ENCODE measurements at regions not wholly inside any gene's neighbourhood (a gene's known extent, or its start where the extent isn't known, plus 50 kb on each side); places are given as distances from the start of the nearest gene placed in this dataset.
"Not testable (repeated sequence)": the region's sequence is repeated elsewhere in the genome, so short reads cannot be mapped to it uniquely, and the experiment has no call there.

DNA sequence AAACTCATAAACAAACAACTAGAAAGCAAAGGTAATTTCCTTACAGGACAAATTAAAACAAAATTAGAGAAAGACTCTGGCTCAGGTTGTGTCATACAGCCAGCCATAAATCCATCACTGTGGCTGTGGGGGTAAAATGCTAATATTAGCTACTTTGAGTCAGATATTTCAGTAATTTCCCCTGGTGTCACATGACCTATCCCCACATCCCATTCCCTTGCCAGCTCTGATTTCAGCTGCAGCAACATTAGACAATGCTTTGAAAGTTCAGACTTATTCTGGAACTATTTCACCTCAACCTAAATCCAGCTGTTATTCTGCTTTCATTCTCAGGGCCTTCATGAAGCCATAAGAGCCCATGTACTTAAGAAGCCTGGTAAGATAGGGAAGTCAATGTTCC is 55.3 kb downstream of the RPL10L start:
- peaks cover 0 to 6% of the 10 kb centered on the region in 2 donors for H3K4me1 Mint-ChIP-seq
- H3K36me3 Mint-ChIP-seq: no peaks in the 10 kb centered on the region
- peaks cover 5 to 42% (median 27%) of the 10 kb centered on the region in 6 donors for H3K9me3 Mint-ChIP-seq
- no peaks in the 10 kb centered on the region for H3K27me3 Mint-ChIP-seq (ENCODE audit: low read depth in 3 of 3)
- H3K4me3 Mint-ChIP-seq: no peak overlapping the region
- H3K27ac Mint-ChIP-seq: no peak overlapping the region
- DNase-seq: no peak

DNA sequence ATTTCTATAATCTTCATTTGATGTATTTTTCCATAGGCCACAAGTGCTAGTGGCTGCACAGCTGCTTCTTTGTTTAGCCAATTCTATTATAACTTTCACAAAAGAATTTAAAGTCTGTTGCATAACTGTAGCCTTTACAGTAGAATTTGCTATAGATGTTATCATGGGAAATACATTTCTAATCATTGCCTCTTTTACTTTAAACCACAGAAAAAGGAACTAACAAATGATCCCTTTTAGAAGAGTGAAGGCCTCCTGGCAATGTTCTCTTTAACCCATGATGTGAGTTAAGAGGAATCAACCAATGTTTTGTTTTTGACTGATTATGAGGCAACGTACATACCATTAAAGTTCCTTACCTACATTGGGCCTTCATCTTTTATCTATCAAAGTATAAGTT is 68.8 kb downstream of the RPL10L start:
- no peak overlapping the region for H3K27ac Mint-ChIP-seq
- DNase-seq: no peak
- H3K4me3 Mint-ChIP-seq: no peak overlapping the region
- no peaks in the 10 kb centered on the region for H3K36me3 Mint-ChIP-seq
- H3K9me3 Mint-ChIP-seq: peaks cover 7 to 27% (median 16%) of the 10 kb centered on the region in 6 donors
- no peaks in the 10 kb centered on the region for H3K4me1 Mint-ChIP-seq
- H3K27me3 Mint-ChIP-seq (ENCODE audit: low read depth in 3 of 3): no peaks in the 10 kb centered on the region

DNA sequence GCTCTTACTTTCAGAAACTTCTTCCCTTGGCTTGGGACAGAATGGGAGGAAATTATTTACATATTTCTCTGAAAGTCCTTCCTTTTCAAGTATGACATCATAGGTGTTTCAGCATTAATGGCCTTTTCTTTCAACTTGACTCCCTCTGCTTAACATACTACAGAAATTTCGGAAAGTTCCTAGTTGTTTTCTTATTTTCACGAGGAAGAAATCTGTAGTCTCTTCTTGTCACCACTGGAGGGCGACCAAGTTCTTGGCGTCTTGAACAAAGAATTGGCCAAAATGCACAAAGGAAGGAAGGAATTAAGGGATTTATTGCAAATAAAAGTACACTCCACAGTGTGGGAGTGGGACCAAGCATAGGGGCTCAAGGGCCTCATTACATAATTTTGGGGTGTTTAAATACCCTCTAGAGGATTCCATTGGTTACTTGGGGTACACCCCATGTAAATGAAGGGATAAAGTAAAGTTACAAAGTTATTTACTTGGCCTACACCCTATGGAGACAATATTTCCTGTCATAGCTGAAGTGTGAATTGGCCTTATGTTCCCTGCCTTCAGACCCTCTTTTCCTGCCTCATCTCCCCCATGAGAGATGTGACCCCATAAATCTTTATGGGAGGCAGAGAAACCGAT is 70.4 kb downstream of the RPL10L start:
- Mint-ChIP-seq H3K36me3 (no peaks in the 10 kb centered on the region), H3K4me1 (no peaks in the 10 kb centered on the region), H3K9me3 (peaks cover 4 to 22% (median 13%) of the 10 kb centered on the region in 6 donors), H3K27ac (no peak overlapping the region), H3K27me3 (ENCODE audit: low read depth in 3 of 3) (no peaks in the 10 kb centered on the region), H3K4me3 (no peak overlapping the region)
- no peak for DNase-seq

DNA sequence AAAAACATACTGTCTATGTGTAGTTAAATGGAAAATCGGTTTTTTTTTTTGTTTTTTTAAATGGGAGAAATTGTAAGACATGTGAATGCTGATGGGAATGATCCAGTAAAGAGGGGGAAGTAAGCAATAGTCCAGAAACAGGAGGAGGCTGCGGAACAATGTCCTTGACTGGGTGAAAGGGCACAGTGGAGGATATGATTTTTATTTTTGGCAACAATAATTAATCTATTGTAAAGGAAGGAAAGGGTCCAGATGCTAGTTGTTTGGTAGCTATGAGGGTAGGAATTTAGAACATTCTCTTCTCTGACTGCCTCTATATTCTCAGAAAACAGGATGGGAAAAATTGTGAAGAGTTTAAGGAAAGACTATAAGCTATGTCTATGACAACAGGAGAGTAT is 76.6 kb downstream of the RPL10L start:
- Mint-ChIP-seq H3K4me1 (no peaks in the 10 kb centered on the region), H3K9me3 (peaks cover 6 to 53% (median 18%) of the 10 kb centered on the region in 6 donors), H3K36me3 (peaks cover 0 to 3% (median 0%) of the 10 kb centered on the region in 3 donors), H3K4me3 (no peak overlapping the region), H3K27me3 (ENCODE audit: low read depth in 3 of 3) (peaks cover 0 to 4% (median 0%) of the 10 kb centered on the region in 3 donors), H3K27ac (no peak overlapping the region)
- DNase-seq: no peak

DNA sequence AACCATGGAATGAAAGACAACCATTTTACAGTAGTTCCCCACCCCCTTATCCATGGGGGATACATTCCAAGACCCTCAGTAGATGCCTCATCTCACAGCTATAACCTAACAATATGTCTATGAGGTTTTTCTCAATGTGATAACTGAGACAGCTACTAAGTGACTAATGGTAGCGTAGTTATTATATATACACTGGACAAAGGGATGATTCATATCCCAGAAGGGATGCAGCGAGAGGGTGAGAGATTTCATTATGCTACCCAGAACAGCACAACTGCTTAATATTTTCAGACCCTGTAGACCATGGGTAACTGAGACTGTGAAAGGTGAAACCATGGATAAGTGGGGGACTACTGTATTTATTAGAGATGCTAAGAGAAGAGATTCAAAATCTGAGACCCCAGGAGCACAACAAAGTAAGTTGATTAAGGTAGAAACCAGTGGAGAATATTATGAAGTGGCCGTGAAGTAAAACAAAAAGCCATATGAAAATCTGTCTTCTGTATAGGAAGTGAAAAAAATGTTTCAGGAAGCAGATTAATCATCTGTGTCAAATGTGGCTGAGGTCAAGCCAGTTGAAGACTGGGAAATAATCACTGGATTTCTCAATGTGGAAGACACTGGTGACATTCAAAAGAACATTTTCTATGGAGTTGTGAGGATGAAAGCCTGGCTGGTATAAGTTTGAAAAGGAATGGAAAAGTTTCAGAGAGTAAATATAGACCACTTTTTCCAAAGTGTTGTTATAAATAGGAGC is 77.2 kb downstream of the RPL10L start:
- Mint-ChIP-seq H3K9me3 (peaks cover 4 to 53% (median 23%) of the 10 kb centered on the region in 6 donors), H3K36me3 (peaks cover 0 to 3% (median 3%) of the 10 kb centered on the region in 3 donors), H3K27ac (no peak overlapping the region), H3K4me1 (no peaks in the 10 kb centered on the region), H3K27me3 (ENCODE audit: low read depth in 3 of 3) (peaks cover 0 to 4% (median 0%) of the 10 kb centered on the region in 3 donors), H3K4me3 (no peak overlapping the region)
- no peak for DNase-seq

DNA sequence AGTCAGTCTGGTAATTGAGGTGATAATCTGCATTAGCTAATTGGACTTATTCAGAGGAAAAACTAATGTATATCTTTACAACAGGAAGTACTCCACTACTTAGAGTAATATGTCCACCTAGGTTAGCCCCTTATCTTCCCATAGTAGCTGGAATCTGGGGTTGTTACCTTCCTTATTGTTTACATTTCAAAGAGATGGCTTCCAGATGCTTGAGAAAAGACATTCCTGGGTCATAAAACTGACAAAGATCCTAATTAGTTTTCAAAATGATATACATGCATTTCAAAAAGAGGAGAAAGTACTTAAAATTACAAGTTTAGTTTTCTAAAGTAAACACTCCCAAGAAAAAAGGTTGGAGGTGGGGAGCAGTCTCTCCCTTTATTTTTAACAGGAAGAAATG is 78.1 kb downstream of the RPL10L start:
- H3K4me3 Mint-ChIP-seq: no peak overlapping the region
- H3K27me3 Mint-ChIP-seq (ENCODE audit: low read depth in 3 of 3): peaks cover 0 to 4% (median 0%) of the 10 kb centered on the region in 3 donors
- peaks cover 2 to 58% (median 22%) of the 10 kb centered on the region in 6 donors for H3K9me3 Mint-ChIP-seq
- H3K27ac Mint-ChIP-seq: no peak overlapping the region
- no peak for DNase-seq
- H3K36me3 Mint-ChIP-seq: peaks cover 0 to 4% (median 3%) of the 10 kb centered on the region in 3 donors
- H3K4me1 Mint-ChIP-seq: no peaks in the 10 kb centered on the region

DNA sequence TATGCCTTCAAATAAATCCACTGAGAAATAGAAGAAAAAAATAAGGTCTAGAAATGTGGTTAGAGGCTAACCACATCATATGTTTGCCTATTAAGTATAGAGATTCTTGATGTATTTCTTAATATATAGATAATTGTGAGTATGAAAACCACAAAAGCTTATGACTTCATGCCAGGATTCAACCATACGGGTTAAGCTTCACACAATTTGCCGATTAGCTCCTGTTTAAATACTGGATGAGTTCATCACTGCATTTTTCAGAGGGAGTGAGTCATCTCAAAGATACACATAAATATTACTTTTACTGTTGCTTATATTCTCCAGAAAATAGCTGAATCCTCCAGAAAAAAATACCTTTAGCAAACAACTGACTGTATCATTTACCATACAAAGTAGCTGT is 79.6 kb downstream of the RPL10L start:
- Mint-ChIP-seq H3K4me1 (no peaks in the 10 kb centered on the region), H3K27me3 (ENCODE audit: low read depth in 3 of 3) (peaks cover 0 to 4% (median 0%) of the 10 kb centered on the region in 3 donors), H3K4me3 (no peak overlapping the region), H3K9me3 (peaks cover 8 to 66% (median 24%) of the 10 kb centered on the region in 6 donors), H3K27ac (no peak overlapping the region), H3K36me3 (peaks cover 0 to 4% (median 3%) of the 10 kb centered on the region in 3 donors)
- no peak for DNase-seq

DNA sequence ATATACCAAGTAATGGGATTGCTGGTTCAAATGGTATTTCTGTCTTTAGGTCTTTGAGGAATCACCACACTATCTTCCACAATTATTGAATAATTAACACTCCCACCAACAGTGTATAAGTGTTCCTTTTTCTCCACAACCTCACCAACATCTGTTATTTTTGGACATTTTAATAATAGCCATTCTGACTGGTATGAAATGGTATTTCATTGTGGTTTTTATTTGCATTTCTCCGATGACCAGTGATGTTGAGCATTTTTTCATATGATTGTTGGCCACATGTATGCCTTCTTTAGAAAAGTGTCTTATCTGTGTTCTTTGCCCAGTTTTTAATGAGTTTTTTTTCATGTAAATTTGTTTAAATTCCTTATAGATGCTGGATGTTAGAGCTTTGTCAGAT is 83.4 kb downstream of the RPL10L start:
- H3K27me3 Mint-ChIP-seq (ENCODE audit: low read depth in 3 of 3); DNase-seq; H3K27ac Mint-ChIP-seq; H3K36me3 Mint-ChIP-seq; H3K4me1 Mint-ChIP-seq; H3K4me3 Mint-ChIP-seq: not testable (repeated sequence)
- H3K9me3 Mint-ChIP-seq: peaks cover 8 to 61% (median 23%) of the 10 kb centered on the region in 6 donors

DNA sequence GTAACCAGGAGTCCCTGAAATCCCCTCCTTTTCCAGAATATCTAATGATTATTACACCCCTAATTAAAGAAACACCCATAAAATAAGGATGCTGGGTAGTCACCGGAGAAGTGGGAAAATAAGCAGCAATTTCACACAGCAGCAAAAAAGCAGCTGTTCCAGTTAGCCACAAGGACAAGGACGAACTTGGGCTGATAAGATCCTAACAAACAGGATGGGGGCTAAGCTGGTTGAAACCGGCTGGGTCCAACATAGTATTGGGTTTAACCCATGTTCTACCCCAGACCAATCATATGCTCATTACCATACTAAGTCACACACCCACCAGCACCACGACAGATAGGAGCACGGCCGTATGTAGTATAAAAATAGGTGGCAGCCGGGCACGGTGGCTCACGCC is 100.7 kb downstream of the RPL10L start:
- Mint-ChIP-seq H3K27me3 (ENCODE audit: low read depth in 3 of 3) (peaks cover 0 to 1% (median 0%) of the 10 kb centered on the region in 3 donors), H3K4me1 (no peaks in the 10 kb centered on the region), H3K9me3 (peaks cover 4 to 75% (median 46%) of the 10 kb centered on the region in 6 donors), H3K27ac (no peak overlapping the region), H3K4me3 (no peak overlapping the region), H3K36me3 (peaks cover 0 to 5% (median 0%) of the 10 kb centered on the region in 3 donors)
- no peak for DNase-seq

DNA sequence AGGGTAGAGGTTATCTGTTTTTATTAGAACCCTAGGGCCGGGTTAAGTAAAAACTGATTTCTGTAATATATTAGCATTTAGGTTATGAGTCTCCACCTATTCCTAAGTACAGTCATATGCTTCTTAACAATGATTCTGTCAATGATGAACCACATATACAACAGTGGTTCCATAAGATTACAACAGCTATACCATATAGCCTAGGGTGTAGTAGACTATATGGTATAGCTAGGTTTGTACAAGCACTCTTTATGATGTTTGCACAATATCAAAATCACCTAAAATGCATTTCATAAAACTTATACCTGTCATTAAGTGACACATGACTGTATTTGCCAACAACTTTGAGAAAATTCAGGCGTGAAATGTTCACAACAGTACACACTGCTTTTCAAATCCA is 110.6 kb downstream of the RPL10L start:
- peaks cover 0 to 3% (median 0%) of the 10 kb centered on the region in 3 donors for H3K36me3 Mint-ChIP-seq
- peaks cover 7 to 53% (median 42%) of the 10 kb centered on the region in 6 donors for H3K9me3 Mint-ChIP-seq
- H3K4me3 Mint-ChIP-seq: no peak overlapping the region
- DNase-seq: no peak
- H3K4me1 Mint-ChIP-seq: no peaks in the 10 kb centered on the region
- H3K27ac Mint-ChIP-seq: no peak overlapping the region
- H3K27me3 Mint-ChIP-seq (ENCODE audit: low read depth in 3 of 3): peaks cover 0 to 2% (median 0%) of the 10 kb centered on the region in 3 donors

DNA sequence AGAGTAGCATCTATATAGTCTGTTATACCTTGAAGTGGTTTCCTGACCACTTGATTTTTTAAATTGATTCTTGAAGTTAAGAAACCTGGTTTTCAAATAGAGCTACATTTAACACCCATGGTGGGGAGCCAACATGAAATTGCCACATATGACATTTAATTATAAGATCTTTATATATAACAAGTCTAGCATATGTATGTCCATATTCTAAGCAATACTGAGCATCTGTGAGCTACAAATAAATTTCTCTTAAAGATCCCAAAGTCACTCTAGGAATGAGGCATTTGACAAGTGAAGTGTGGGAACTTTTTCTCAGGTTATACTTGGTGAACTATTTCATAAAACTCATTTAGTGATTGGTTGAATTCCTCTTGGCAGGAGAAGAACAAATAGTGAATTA is 132.5 kb downstream of the RPL10L start:
- Mint-ChIP-seq H3K4me1 (no peaks in the 10 kb centered on the region), H3K9me3 (peaks cover 3 to 27% (median 19%) of the 10 kb centered on the region in 6 donors), H3K27me3 (ENCODE audit: low read depth in 3 of 3) (no peaks in the 10 kb centered on the region), H3K4me3 (no peak overlapping the region), H3K36me3 (no peaks in the 10 kb centered on the region), H3K27ac (no peak overlapping the region)
- no peak for DNase-seq

DNA sequence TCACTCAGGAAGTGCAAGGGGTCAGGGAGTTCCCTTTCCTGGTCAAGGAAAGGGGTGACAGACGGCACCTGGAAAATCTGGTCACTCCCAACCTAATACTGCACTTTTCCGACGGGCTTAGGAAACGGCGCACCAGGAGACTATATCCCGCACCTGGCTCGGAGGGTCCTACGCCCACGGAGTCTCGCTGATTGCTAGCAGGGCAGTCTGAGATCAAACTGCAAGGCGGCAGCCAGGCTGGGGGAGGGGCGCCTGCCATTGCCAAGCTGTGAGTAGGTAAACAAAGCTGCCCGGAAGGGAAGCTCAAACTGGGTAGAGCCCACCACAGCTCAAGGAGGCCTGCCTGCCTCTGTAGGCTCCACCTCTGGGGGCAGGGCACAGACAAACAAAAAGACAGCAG is 142.8 kb downstream of the RPL10L start:
- H3K36me3 Mint-ChIP-seq; H3K27me3 Mint-ChIP-seq (ENCODE audit: low read depth in 3 of 3): not testable (repeated sequence)

DNA sequence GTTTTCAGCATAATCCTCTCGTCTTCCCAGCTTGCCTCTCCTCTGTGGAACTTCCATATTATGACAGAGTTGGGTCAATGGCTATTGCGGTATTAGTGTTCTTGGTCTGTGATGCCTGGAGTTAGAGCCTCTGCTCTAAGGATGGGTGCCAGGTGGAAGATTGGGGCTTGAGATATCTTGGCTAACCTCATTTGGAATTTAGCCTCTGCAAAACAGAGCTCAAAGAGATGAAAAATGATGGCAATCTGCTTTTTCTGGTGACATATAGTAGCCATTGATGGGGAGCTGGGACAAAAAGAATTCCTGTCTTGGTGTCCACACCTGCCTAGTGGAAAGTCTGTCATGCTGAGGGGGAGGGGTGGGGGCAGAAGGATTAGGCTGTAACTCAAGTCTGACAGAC is 152.1 kb downstream of the RPL10L start:
- Mint-ChIP-seq H3K36me3 (no peaks in the 10 kb centered on the region), H3K27ac (no peak overlapping the region), H3K27me3 (ENCODE audit: low read depth in 3 of 3) (peaks cover 0 to 2% (median 0%) of the 10 kb centered on the region in 3 donors), H3K4me1 (no peaks in the 10 kb centered on the region), H3K9me3 (peaks cover 11 to 58% (median 28%) of the 10 kb centered on the region in 6 donors), H3K4me3 (no peak overlapping the region)
- no peak for DNase-seq

More for the DNA sequence above, 142.8 kb downstream of the RPL10L start:
- peaks cover 14 to 30% (median 21%) of the 10 kb centered on the region in 6 donors for H3K9me3 Mint-ChIP-seq
- not testable (repeated sequence) for H3K4me1 Mint-ChIP-seq, H3K27ac Mint-ChIP-seq, DNase-seq, H3K4me3 Mint-ChIP-seq

DNA sequence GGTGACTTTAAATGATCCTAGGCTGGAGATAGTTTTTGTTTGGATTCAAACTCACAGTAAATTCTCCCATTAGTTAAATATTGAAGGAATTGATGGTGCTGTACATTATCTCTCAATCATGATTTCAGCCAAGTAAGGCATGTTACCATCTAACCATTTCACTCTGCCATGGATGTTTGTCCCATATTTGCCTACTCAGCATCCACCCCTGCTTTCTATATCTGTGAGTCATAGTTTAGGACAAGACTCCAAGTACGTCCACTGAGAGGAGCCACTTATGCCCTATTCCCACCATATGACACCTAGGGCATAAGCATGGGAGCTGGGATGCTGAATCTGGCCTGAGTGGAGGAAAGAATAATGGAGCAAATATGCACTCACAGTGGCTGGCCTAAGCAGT is 155.2 kb downstream of the RPL10L start:
- no peak for DNase-seq
- H3K27ac Mint-ChIP-seq: no peak overlapping the region
- H3K4me3 Mint-ChIP-seq: no peak overlapping the region
- H3K27me3 Mint-ChIP-seq (ENCODE audit: low read depth in 3 of 3): no peaks in the 10 kb centered on the region
- no peaks in the 10 kb centered on the region for H3K4me1 Mint-ChIP-seq
- no peaks in the 10 kb centered on the region for H3K36me3 Mint-ChIP-seq
- peaks cover 13 to 70% (median 26%) of the 10 kb centered on the region in 6 donors for H3K9me3 Mint-ChIP-seq

Data from immature natural killer cell (primary cell).